Inferior parietal cortex (tissue), 1 donor: ENCODE measurements at regions not wholly inside any gene's neighbourhood (a gene's known extent, or its start where the extent isn't known, plus 50 kb on each side); places are given as distances from the start of the nearest gene placed in this dataset.
"Not testable (repeated sequence)": the region's sequence is repeated elsewhere in the genome, so short reads cannot be mapped to it uniquely, and the experiment has no call there.

Experiments used
- DNase-seq: peaks from one replicate; pipeline ENCODE4 v3.0.0-alpha.2; 2016; ENCODE audit errors: extremely low spot score

DNA sequence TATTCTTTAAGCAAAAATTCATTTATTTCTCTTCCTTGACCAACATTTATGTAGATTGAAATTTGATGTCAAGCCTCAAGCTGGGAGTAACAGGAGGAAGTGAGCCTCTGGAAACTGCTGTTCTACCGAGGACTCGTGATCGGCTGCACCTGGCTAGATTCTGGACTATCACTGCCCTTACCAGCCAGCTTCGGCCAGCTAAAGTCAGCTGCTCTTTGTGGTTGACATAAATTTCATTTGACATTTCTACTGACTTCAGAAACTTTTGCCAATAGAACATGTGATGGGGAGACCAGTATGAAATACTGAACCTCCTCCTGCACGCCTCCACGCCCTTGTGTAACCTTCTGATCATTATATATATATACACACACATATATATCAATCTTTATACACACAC lies 74.2 kb upstream of the RGPD5 start:
- no peak for DNase-seq

- DNase-seq, result no peak
Observed at GRCh38 chr2:109720380-109721106, 73.6 kb upstream of the RGPD5 start.

DNA sequence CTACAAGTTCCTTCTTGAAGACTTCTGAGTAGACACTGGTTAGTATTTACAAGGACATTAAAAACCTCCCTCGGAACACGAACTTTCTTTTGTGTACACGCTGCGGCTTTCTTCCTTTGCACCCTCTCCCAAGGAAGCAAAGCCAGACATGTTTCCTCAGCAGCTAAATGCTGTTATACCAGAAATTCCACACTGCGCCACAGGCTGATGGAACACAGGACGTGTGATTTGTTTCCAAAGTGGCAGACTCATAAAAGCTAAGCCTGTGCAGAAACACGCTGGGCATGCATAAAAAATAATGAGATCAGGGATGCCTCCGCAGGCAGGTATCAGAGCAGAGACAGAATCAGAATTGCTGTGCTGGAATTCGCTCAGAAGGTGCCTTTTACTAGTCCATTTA lies 73.0 kb upstream of the RGPD5 start:
- DNase-seq, result no peak

DNA sequence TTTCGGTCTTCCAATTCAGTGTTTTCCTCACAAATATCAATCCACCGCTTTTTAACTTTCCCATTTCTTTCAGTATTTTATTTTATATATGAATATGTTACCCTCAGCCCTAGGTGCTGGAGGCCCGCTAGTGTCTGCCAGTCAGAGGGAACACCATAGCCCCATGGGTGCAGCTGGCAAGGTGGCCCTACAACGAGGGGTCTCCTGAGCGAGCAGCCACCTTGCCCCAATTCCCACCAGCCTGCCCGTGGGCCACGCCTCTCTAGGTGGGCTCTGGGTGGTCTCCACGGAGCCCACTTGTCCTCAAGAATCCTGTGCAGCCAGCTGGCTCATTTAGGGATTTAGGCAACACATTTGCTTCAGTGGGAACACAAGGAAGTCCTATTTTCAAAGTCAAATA lies 72.5 kb upstream of the RGPD5 start:
- DNase-seq, result no peak

GRCh38 chr2:109722026-109722425 lies 72.1 kb upstream of the RGPD5 start:
- DNase-seq, result no peak

DNA sequence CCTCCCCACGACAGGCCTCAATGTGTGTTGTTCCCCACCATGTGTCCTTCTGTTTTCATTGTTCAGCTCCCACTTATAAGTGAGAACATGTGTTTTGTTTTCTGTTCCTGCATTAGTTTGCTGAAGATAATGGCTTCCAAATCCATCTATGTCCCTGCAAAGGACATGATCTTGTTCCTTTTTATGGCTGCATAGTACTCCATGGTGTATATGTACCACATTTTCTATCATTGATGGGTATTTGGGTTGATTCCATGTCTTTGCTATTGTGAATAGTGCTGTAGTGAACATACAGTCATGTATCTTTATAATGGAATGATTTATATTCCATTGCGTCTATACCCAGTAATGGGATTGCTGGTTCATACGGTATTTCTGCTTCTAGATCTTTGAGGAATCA lies 71.5 kb upstream of the RGPD5 start:
- not testable (repeated sequence) for DNase-seq

GRCh38 chr2:109723153-109723552 lies 71.0 kb upstream of the RGPD5 start:
- not testable (repeated sequence) for DNase-seq

DNA sequence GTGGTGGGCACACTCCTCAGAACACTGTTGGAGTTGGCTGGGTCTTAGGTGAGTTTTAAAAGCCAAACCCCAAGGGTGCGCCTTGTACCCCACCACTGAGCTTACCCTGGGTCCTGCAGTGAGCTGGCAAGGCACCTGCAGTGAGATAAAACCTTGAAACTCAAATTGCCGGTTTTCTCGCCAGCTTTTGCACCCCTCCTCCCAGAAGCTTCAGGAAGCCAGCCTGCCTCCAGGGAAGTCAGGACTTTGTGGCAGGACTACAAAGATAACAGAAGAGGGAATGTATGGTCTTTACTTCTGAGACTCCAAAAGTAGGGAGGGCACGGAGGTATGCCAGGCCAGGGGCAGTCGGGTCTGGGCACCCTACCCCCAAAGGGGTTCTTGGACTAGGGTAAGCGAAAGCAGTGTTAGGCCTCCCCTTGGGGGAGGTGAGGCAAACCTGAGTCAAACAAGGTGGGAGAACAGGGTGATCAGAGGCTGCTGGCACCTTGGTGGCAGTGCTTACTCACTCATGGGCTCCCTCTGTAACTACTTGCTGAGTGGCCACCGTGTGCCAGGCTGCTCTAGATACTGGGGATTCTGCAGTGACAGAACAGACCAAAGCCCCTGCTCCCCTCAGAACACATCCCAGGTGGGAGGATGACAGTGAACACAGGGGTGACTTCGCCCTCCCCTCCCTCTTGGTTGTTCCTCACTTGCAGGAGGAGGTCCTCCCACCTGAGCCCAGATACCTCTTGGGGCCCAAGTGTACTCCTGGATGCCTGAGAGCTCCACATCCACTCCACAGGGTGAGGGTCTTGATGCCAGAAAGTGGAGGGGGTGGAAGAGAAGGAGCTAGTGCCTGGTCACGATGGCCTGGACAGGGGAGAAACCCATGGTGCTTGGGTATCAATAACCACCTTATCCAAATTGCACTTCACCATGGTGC lies 69.3 kb upstream of the RGPD5 start:
- no peak for DNase-seq

GRCh38 chr2:109726379-109727270 lies 67.5 kb upstream of the RGPD5 start:
- DNase-seq, result no peak

DNA sequence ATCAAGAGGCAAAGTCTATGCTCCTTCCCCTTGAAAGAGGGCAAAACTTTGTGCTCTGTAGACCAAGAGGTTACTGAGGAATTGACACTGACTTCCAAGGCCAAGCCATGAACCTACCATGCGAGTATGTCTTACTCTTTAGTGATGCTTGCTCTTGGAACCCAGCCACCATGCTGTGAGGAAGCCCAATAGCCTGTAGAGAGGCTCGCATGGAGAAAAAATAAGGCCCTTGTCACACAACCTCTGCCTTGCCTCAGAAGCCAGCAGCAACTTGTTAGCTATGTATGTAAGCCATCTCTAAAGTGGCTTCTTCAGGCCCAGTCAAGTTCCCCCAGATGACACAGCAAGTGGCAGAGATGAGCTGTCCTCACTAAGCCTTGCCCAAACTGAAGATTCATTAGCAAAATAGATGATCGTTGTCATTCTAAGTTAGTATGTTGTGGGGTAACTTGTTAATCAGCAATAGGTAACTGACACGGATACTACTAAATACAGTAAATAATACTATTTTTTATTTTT lies 66.1 kb upstream of the RGPD5 start:
- DNase-seq, result no peak

- DNase-seq, result not testable (repeated sequence)
Observed at GRCh38 chr2:109733746-109734145, 60.4 kb upstream of the RGPD5 start.

GRCh38 chr2:109736177-109736827 lies 57.8 kb upstream of the RGPD5 start:
- peak; percentile 74 for DNase-seq
